ENCODE measurements at regions not wholly inside any gene's neighbourhood (a gene's known extent, or its start where the extent isn't known, plus 50 kb on each side); places are given as distances from the start of the nearest gene placed in this dataset.

DNA sequence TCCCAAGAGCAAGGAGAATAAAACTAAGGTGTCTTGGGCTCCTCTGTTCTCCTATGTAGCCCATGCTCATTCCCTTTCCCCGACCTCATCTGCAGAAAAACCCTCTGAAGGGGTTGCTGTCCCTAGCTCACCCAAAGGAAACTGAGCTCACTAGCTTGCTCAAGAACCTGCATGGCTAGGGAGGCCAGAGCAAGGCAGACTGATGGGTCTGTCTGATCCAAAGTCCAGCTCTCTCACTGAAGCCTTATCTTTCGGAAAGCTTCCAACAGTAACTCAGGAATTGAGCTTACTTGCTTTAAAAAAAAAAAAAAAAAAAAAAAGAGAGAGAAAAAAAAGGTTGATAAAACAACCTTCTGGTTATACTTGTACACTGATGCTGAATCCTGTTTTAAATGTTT, 141.4 kb upstream of the TOPAZ1 start:
- no peak overlapping the region for H2BK20ac ChIP-seq (ENCODE audit: low read depth, low read length, poor library complexity, severe bottlenecking)
- Mint-ChIP-seq H3K9me3 (no peaks in the 10 kb centered on the region), H3K36me3 (ENCODE audit: insufficient read depth in 1 of 3, low read depth in 3 of 3) (no peaks in the 10 kb centered on the region), H3K27me3 (ENCODE audit: low read depth) (no peaks in the 10 kb centered on the region; the same call in 1 of the 2 replicates), H3K27ac (no peak overlapping the region), H3K4me1 (peaks cover 15 to 21% of the 10 kb centered on the region in 2 experiments), H3K4me3 (no peak overlapping the region)
- H3K27ac ChIP-seq (ENCODE audit: insufficient read length, low read depth, low read length): no peak overlapping the region
- H2AFZ ChIP-seq (ENCODE audit: low read length): no peak overlapping the region
- H2AK5ac ChIP-seq (ENCODE audit: insufficient read length, low read length): no peak overlapping the region
- H3K18ac ChIP-seq (ENCODE audit: insufficient read length, low read depth, low read length): no peak overlapping the region
- H4K20me1 ChIP-seq (ENCODE audit: control insufficient read depth, insufficient read depth, insufficient read length): no peaks in the 10 kb centered on the region
- H3K4ac ChIP-seq (ENCODE audit: low read depth, low read length): no peak overlapping the region
- no peaks in the 10 kb centered on the region for H3K27me3 ChIP-seq (ENCODE audit: insufficient read depth, low read length)
- H3K79me1 ChIP-seq (ENCODE audit: insufficient read depth, low read depth, low read length, poor library complexity, severe bottlenecking): no peaks in the 10 kb centered on the region
- TF ChIP-seq, protein P1, sequence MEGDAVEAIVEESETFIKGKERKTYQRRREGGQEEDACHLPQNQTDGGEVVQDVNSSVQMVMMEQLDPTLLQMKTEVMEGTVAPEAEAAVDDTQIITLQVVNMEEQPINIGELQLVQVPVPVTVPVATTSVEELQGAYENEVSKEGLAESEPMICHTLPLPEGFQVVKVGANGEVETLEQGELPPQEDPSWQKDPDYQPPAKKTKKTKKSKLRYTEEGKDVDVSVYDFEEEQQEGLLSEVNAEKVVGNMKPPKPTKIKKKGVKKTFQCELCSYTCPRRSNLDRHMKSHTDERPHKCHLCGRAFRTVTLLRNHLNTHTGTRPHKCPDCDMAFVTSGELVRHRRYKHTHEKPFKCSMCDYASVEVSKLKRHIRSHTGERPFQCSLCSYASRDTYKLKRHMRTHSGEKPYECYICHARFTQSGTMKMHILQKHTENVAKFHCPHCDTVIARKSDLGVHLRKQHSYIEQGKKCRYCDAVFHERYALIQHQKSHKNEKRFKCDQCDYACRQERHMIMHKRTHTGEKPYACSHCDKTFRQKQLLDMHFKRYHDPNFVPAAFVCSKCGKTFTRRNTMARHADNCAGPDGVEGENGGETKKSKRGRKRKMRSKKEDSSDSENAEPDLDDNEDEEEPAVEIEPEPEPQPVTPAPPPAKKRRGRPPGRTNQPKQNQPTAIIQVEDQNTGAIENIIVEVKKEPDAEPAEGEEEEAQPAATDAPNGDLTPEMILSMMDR (conservative IDR thresholded peaks at IDR 0.05): no peak
- H3K9ac ChIP-seq (ENCODE audit: extremely low read depth, insufficient read length, low read length): no peak overlapping the region
- H2BK120ac ChIP-seq (ENCODE audit: low read depth, low read length, poor library complexity, severe bottlenecking): no peak overlapping the region
- H4K5ac ChIP-seq (ENCODE audit: insufficient read length, low read depth, low read length): no peak overlapping the region
- no peak overlapping the region for H3K23ac ChIP-seq (ENCODE audit: insufficient read length, low read depth, low read length)
- no peak overlapping the region for H4K8ac ChIP-seq (replicated peaks; ENCODE audit: insufficient read length, low read depth, low read length)
- no peaks in the 10 kb centered on the region for H3K9me3 ChIP-seq (ENCODE audit: control insufficient read depth, low read depth, low read length)
- no peaks in the 10 kb centered on the region for H3K23me2 ChIP-seq (ENCODE audit: insufficient read length, low read depth, low read length, poor library complexity, severe bottlenecking)
- WGBS (ENCODE audit: extremely low coverage, insufficient read length, low lambda C conversion rate): no CpG with 5 or more reads among the region's 2 CpGs
- H3T11ph ChIP-seq (ENCODE audit: low read length): no peak overlapping the region
- no peak overlapping the region for H2BK5ac ChIP-seq (ENCODE audit: insufficient read length, low read length)
- no peak for DNase-seq
- peaks cover 7% of the 10 kb centered on the region; the same call in 1 of the 2 replicates for H3K4me1 ChIP-seq (ENCODE audit: insufficient read depth, low read length)
- no peak overlapping the region for H2BK12ac ChIP-seq (ENCODE audit: insufficient read length, low read depth, low read length)
- H4K91ac ChIP-seq (ENCODE audit: insufficient read length, low read depth, low read length): no peak overlapping the region
- H3K79me2 ChIP-seq (ENCODE audit: insufficient read depth, low read length): no peaks in the 10 kb centered on the region
- no peak overlapping the region for H3K4me2 ChIP-seq (ENCODE audit: insufficient read depth, insufficient read length, low read length)
- H2BK15ac ChIP-seq (ENCODE audit: low read depth, low read length): no peak overlapping the region
- no peak overlapping the region for H3K56ac ChIP-seq (ENCODE audit: insufficient read length, low read depth, low read length)
- no peak overlapping the region for H3K14ac ChIP-seq (ENCODE audit: insufficient read depth, low read length)

All from H9 (cell line).